GM21825 (cell line): ENCODE measurements at regions not wholly inside any gene's neighbourhood (a gene's known extent, or its start where the extent isn't known, plus 50 kb on each side); places are given as distances from the start of the nearest gene placed in this dataset.

ENCODE experiments used
- ATAC-seq: cut with Tn5 transposase; IDR thresholded peaks from one replicate; pipeline ENCODE4 v1.9.1; 2021; ENCODE audit warnings: mild to moderate bottlenecking, moderate library complexity; ENCODE audit not compliant: unreplicated experiment

GRCh38 chr4:33302321-33302720 is 2582.2 kb downstream of the PCDH7 start:
- ATAC-seq = no peak

- ATAC-seq = no peak
Measured at GRCh38 chr4:33306131-33306530, 2586.0 kb downstream of the PCDH7 start.

GRCh38 chr4:33316033-33316432 is 2595.9 kb downstream of the PCDH7 start:
- ATAC-seq = no peak

- ATAC-seq = no peak
Measured at GRCh38 chr4:33316578-33316977, 2596.4 kb downstream of the PCDH7 start.

- ATAC-seq = no peak
Measured at GRCh38 chr4:33323393-33323792, 2603.2 kb downstream of the PCDH7 start.

GRCh38 chr4:33334416-33334815 is 2614.2 kb downstream of the PCDH7 start:
- ATAC-seq = no peak

GRCh38 chr4:33339762-33340161 is 2619.6 kb downstream of the PCDH7 start:
- no peak for ATAC-seq

GRCh38 chr4:33340168-33340567 is 2620.0 kb downstream of the PCDH7 start:
- no peak for ATAC-seq

- ATAC-seq = no peak
Measured at GRCh38 chr4:33349376-33349775, 2629.2 kb downstream of the PCDH7 start.

GRCh38 chr4:33357121-33357520 is 2637.0 kb downstream of the PCDH7 start:
- ATAC-seq = no peak

- ATAC-seq = no peak
Measured at GRCh38 chr4:33369446-33369845, 2649.3 kb downstream of the PCDH7 start.

GRCh38 chr4:33381816-33382215 is 2661.6 kb downstream of the PCDH7 start:
- no peak for ATAC-seq

- ATAC-seq = no peak
Measured at GRCh38 chr4:33386764-33387163, 2666.6 kb downstream of the PCDH7 start.

- no peak for ATAC-seq
Measured at GRCh38 chr4:33390976-33391375, 2670.8 kb downstream of the PCDH7 start.

- no peak for ATAC-seq
Measured at GRCh38 chr4:33395731-33396485, 2675.7 kb downstream of the PCDH7 start.

GRCh38 chr4:33400504-33400903 is 2680.3 kb downstream of the PCDH7 start:
- no peak for ATAC-seq

- no peak for ATAC-seq
Measured at GRCh38 chr4:33407496-33407895, 2687.3 kb downstream of the PCDH7 start.

- ATAC-seq = no peak
Measured at GRCh38 chr4:33411182-33411581, 2691.0 kb downstream of the PCDH7 start.

- no peak for ATAC-seq
Measured at GRCh38 chr4:33421887-33422286, 2701.7 kb downstream of the PCDH7 start.

GRCh38 chr4:33422656-33423055 is 2702.5 kb downstream of the PCDH7 start:
- ATAC-seq = no peak

GRCh38 chr4:33425936-33426335 is 2705.8 kb downstream of the PCDH7 start:
- ATAC-seq = no peak

GRCh38 chr4:33427676-33428075 is 2707.5 kb downstream of the PCDH7 start:
- ATAC-seq = no peak

GRCh38 chr4:33429971-33430370 is 2709.8 kb downstream of the PCDH7 start:
- ATAC-seq = no peak
